T-cell (primary cell): ENCODE measurements at regions not wholly inside any gene's neighbourhood (a gene's known extent, or its start where the extent isn't known, plus 50 kb on each side); places are given as distances from the start of the nearest gene placed in this dataset.
A peak's percentile ranks its signal among the peaks of the same experiment; 100 is the strongest.

Experiments used
- ATAC-seq, 4 experiments: fragments of 200-7000 bp in 3 of 4; fragments of 150-1000 bp in 1 of 4; cut with Tn5 transposase; replicated peaks in 1 of 4; 1 replicate in 3 of 4; 2 replicates in 1 of 4; pipeline ENCODE4 v1.10.0; 2021; ENCODE audit warnings: moderate library complexity in 3 of 4, mild to moderate bottlenecking in 2 of 4, moderate number of reproducible peaks in 1 of 4
- CTCF ChIA-PET, 2 donors: fragments of 300-600 bp; sonication (Branson Sonifier 250); formaldehyde crosslinking; loops; one replicate each; lab custom pipeline; 2022; ENCODE audit warnings: antibody characterized with exemption in 2 of 2; lab: Charles Lee
- POLR2A ChIA-PET, 2 donors: fragments of 300-600 bp; sonication (Branson Sonifier 250); formaldehyde crosslinking; loops; one replicate each; lab custom pipeline; 2022; ENCODE audit warnings: antibody characterized with exemption in 2 of 2; lab: Charles Lee
- DNase-seq, 35 experiments: peaks; one replicate each; pipeline versions ENCODE4 v3.0.0 to v3.0.0-alpha.2; 2013 to 2023
- H3K27ac ChIP-seq: one replicate; pipeline ENCODE4 v1.5.1; 2013; ENCODE audit warnings: low read length
- H3K27me3 ChIP-seq, 2 experiments: replicated peaks in 1 of 2; 1 replicate in 1 of 2; 2 replicates in 1 of 2; pipeline versions ENCODE4 v1.6.1 to v1.7.0; 2013; ENCODE audit warnings: low read length in 1 of 2, mixed read lengths in 1 of 2; ENCODE audit not compliant: control insufficient read depth in 2 of 2, insufficient read depth in 2 of 2; ENCODE audit errors: extremely low read depth in 1 of 2
- H3K36me3 ChIP-seq, 2 donors: 1 replicate in 1 of 2; 2 replicates in 1 of 2; pipeline versions ENCODE4 v1.6.1 to v1.7.0; 2013; ENCODE audit warnings: low read length in 1 of 2; ENCODE audit not compliant: control insufficient read depth in 2 of 2, insufficient read depth in 1 of 2; ENCODE audit errors: extremely low read depth in 1 of 2
- H3K4me1 ChIP-seq, 2 experiments: 1 replicate in 1 of 2; 2 replicates in 1 of 2; pipeline versions ENCODE4 v1.6.1 to v1.7.0; 2013; ENCODE audit warnings: low read length in 2 of 2, mixed read lengths in 1 of 2; ENCODE audit not compliant: insufficient read depth in 2 of 2, control insufficient read depth in 1 of 2; ENCODE audit errors: extremely low read depth in 1 of 2
- H3K4me3 ChIP-seq, 2 donors: 1 replicate in 1 of 2; 2 replicates in 1 of 2; pipeline versions ENCODE4 v1.5.1 to v1.7.0; 2013; ENCODE audit warnings: mild to moderate bottlenecking in 2 of 2, low read length in 1 of 2, moderate library complexity in 1 of 2; ENCODE audit not compliant: control insufficient read depth in 1 of 2; ENCODE audit errors: extremely low read depth in 1 of 2
- H3K9me3 ChIP-seq: 2 replicates; pipeline ENCODE4 v1.7.0; 2013
- H3K27ac Mint-ChIP-seq, 2 donors: one replicate each; pipeline ENCODE4 v1.8.0; 2020 to 2021; ENCODE audit warnings: mild to moderate bottlenecking in 2 of 2, mixed read lengths in 2 of 2
- H3K27me3 Mint-ChIP-seq, 2 donors: one replicate each; pipeline ENCODE4 v1.8.0; 2021 to 2022; ENCODE audit warnings: mixed read lengths in 2 of 2
- H3K36me3 Mint-ChIP-seq: one replicate; pipeline ENCODE4 v1.8.0; 2021; ENCODE audit warnings: mixed read lengths
- H3K4me1 Mint-ChIP-seq, 3 donors: one replicate each; pipeline ENCODE4 v1.8.0; 2020 to 2022; ENCODE audit warnings: mixed read lengths in 3 of 3, mild to moderate bottlenecking in 1 of 3
- H3K4me3 Mint-ChIP-seq, 3 donors: one replicate each; pipeline ENCODE4 v1.8.0; 2020 to 2022; ENCODE audit warnings: mild to moderate bottlenecking in 3 of 3, mixed read lengths in 3 of 3, moderate library complexity in 3 of 3
- H3K9me3 Mint-ChIP-seq, 3 donors: one replicate each; pipeline ENCODE4 v1.8.0; 2020 to 2022; ENCODE audit warnings: mixed read lengths in 3 of 3
- WGBS: methylation state at CpG from one replicate; pipeline ENCODE4 v1.1.5; 2013; ENCODE audit warnings: missing lambda C conversion rate; ENCODE audit not compliant: insufficient coverage; 5-methylcytosine and 5-hydroxymethylcytosine counted together

DNA sequence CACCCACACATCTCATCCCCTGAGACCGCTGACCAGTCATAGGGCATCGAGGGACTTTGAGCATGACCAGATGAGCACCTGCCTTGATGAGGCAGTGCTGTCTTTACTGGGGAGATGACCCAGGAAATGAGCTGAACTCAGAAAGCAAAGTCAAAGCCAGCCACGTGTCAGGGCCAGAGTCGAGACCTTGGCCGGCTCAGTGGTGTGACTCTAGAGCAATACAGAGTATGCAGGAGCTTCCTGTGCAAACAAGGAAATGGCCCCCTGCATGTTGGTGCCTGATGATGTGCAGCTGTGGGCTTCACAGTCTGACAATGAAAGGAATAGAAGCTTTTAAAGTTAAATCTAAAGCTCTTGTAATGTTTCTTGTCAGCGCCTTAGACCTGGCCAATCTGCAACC, 332.9 kb downstream of the PCNX1 start:
- Mint-ChIP-seq H3K9me3 (no peaks in the 10 kb centered on the region), H3K4me3 (no peak overlapping the region), H3K36me3 (no peaks in the 10 kb centered on the region), H3K27me3 (no peaks in the 10 kb centered on the region), H3K27ac (no peak overlapping the region), H3K4me1 (peaks cover 6 to 20% (median 8%) of the 10 kb centered on the region in 3 donors)
- no peaks in the 10 kb centered on the region for H3K36me3 ChIP-seq
- no peaks in the 10 kb centered on the region for H3K27me3 ChIP-seq
- peaks cover 0 to 4% of the 10 kb centered on the region in 2 experiments for H3K4me1 ChIP-seq
- H3K27ac ChIP-seq = no peak overlapping the region
- 52% methylated on average over 5 of the region's 6 CpGs for WGBS
- no peaks in the 10 kb centered on the region for H3K9me3 ChIP-seq
- DNase-seq (no peak), ATAC-seq (no peak)
- ChIA-PET POLR2A (no interaction called here), CTCF (no interaction called here)
- H3K4me3 ChIP-seq = no peak overlapping the region

DNA sequence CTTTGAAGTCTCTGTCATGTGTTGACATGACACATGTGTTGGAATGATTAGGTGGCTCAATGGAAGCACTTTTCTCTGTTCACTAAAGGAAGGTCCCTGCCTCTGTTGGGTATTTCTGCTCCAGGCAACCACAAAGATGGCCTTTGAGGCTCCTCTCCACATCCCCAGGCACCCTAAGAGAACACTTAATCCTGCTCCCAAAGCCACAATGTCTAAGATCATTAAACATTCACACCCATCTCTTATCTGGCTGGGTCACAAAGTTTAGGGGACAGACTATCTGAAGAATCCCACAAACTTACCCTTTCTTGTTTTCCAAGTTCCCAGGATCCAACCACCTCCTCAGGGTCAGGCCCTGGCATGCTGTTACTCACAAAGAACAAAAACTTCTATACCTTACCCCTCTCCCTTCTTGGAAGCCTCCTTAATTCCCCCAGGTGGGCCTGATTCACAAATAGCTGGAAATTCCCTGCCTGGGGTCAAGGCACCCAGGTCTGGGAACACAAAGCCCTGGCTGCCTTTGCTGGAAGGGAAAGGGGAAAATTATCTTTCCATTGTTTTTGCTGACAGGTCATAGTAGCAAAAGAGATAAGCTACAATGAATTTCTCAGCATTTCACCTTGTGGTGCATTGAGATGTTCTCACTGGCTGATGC, 333.7 kb downstream of the PCNX1 start:
- DNase-seq (no peak), ATAC-seq (no peak)
- peaks cover 15 to 27% (median 17%) of the 10 kb centered on the region in 3 donors for H3K4me1 Mint-ChIP-seq
- H3K9me3 Mint-ChIP-seq = no peaks in the 10 kb centered on the region
- Histone ChIP-seq H3K27ac (no peak overlapping the region), H3K36me3 (no peaks in the 10 kb centered on the region), H3K4me1 (peaks cover 2 to 11% of the 10 kb centered on the region in 2 experiments), H3K27me3 (no peaks in the 10 kb centered on the region), H3K4me3 (no peak overlapping the region), H3K9me3 (no peaks in the 10 kb centered on the region)
- H3K27me3 Mint-ChIP-seq = no peaks in the 10 kb centered on the region
- H3K36me3 Mint-ChIP-seq = no peaks in the 10 kb centered on the region
- POLR2A ChIA-PET = no interaction called here
- CTCF ChIA-PET = interaction anchor here in 1 of 2 donors (0.6 kb wide), 1 partner anchor 216 kb away, joined by 3 read pairs; no protein-coding TSS in a partner anchor
- H3K4me3 Mint-ChIP-seq = no peak overlapping the region
- H3K27ac Mint-ChIP-seq = no peak overlapping the region

DNA sequence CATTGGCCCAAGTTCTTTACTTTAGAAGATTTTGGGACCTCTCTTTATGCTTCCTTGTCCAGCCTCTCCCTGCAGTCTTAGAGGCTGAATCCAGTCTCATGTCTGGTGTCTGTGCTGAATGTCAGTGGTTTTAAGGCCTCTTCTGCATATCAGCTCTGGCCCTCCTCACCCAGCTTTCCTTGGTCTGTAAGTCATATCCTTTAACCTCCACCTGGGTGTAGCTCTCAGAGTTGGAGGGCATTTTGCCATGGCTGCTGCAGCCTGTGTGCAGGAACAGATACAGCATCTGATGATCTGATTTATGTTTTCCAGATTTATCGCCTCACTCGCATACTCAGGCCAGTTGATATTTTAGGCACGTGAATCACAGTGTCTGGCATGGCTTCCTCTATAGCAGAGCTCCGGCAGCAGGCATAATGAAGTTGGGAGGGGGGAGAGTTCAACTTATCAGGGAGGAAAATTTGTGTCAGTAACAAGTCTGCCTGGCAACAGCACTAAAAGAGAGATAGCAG, 335.0 kb downstream of the PCNX1 start:
- H3K27ac ChIP-seq = no peak overlapping the region
- H3K4me1 ChIP-seq = peaks cover 7 to 23% of the 10 kb centered on the region in 2 experiments
- ChIA-PET CTCF (no interaction called here), POLR2A (no interaction called here)
- Mint-ChIP-seq H3K4me3 (no peak overlapping the region), H3K27ac (no peak overlapping the region), H3K27me3 (no peaks in the 10 kb centered on the region), H3K36me3 (peaks cover 3% of the 10 kb centered on the region), H3K9me3 (peaks cover 0 to 3% (median under 1%) of the 10 kb centered on the region in 3 donors), H3K4me1 (peaks cover 28 to 40% (median 30%) of the 10 kb centered on the region in 3 donors)
- ATAC-seq = no peak
- H3K36me3 ChIP-seq = no peaks in the 10 kb centered on the region
- WGBS = 90% methylated on average over 3 of the region's 4 CpGs
- H3K27me3 ChIP-seq = no peaks in the 10 kb centered on the region
- no peaks in the 10 kb centered on the region for H3K9me3 ChIP-seq
- no peak overlapping the region for H3K4me3 ChIP-seq
- DNase-seq = no peak

DNA sequence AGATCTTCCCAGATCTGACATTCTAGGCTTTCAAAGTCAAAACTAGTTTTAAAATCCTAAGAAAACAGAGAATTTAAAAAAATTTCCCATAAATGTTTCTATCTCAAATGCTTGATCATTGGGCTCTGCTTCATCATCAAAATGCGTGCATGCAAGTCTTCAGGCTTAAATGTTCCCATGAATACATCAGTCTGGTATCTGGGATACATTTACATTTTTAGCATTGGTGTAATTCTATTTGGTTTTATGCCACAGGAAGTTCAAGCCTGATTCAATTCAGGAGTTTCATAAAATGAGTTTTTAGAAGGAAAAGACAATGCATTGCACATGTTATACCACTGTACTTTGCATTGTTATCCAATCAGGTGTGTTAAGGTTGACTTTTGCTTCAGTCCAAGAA, 336.4 kb downstream of the PCNX1 start:
- H3K4me3 ChIP-seq = no peak overlapping the region
- no peak for ATAC-seq
- no CpG with 5 or more reads among the region's 1 CpG for WGBS
- H3K4me1 Mint-ChIP-seq = peaks cover 35 to 51% (median 38%) of the 10 kb centered on the region in 3 donors
- no peak overlapping the region for H3K27ac ChIP-seq
- peaks cover 0 to 12% (median 7%) of the 10 kb centered on the region in 3 donors for H3K9me3 Mint-ChIP-seq
- peaks cover 10% of the 10 kb centered on the region for H3K36me3 Mint-ChIP-seq
- H3K4me3 Mint-ChIP-seq = no peak overlapping the region
- H3K27me3 ChIP-seq = no peaks in the 10 kb centered on the region
- no peaks in the 10 kb centered on the region for H3K27me3 Mint-ChIP-seq
- no peaks in the 10 kb centered on the region for H3K9me3 ChIP-seq
- no peaks in the 10 kb centered on the region for H3K36me3 ChIP-seq
- ChIA-PET CTCF (no interaction called here), POLR2A (no interaction called here)
- DNase-seq = no peak
- no peak overlapping the region for H3K27ac Mint-ChIP-seq
- peaks cover 7 to 23% of the 10 kb centered on the region in 2 experiments for H3K4me1 ChIP-seq

DNA sequence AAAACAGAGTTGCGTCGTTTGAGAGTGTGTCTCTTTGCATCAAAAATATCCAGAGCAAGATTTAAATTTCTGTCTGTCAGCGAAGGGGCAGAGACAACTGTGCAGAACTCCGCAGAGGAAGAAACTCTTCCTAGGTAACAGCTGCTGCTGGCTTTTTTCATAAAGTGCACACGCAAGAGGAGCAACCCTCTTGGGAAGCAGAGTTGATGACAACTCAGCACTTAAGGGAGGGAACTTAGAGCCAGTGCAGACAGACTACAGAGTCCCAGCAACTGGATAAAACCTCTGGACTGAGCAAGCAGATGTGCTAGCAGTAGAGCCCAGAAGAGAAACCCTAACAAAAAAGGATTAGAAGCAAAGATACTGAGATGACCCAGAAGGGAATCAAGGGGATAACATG, 337.1 kb downstream of the PCNX1 start:
- DNase-seq (no peak), ATAC-seq (no peak)
- WGBS = 97% methylated on average over 5 of the region's 5 CpGs
- H3K4me1 ChIP-seq = peaks cover 7 to 23% of the 10 kb centered on the region in 2 experiments
- ChIA-PET CTCF (no interaction called here), POLR2A (no interaction called here)
- no peak overlapping the region for H3K4me3 ChIP-seq
- Mint-ChIP-seq H3K27me3 (no peaks in the 10 kb centered on the region), H3K27ac (no peak overlapping the region), H3K4me1 (peaks cover 35 to 51% (median 38%) of the 10 kb centered on the region in 3 donors), H3K9me3 (peaks cover 0 to 12% (median 7%) of the 10 kb centered on the region in 3 donors), H3K36me3 (peaks cover 10% of the 10 kb centered on the region), H3K4me3 (no peak overlapping the region)
- no peak overlapping the region for H3K27ac ChIP-seq
- no peaks in the 10 kb centered on the region for H3K36me3 ChIP-seq
- H3K9me3 ChIP-seq = no peaks in the 10 kb centered on the region
- H3K27me3 ChIP-seq = no peaks in the 10 kb centered on the region

DNA sequence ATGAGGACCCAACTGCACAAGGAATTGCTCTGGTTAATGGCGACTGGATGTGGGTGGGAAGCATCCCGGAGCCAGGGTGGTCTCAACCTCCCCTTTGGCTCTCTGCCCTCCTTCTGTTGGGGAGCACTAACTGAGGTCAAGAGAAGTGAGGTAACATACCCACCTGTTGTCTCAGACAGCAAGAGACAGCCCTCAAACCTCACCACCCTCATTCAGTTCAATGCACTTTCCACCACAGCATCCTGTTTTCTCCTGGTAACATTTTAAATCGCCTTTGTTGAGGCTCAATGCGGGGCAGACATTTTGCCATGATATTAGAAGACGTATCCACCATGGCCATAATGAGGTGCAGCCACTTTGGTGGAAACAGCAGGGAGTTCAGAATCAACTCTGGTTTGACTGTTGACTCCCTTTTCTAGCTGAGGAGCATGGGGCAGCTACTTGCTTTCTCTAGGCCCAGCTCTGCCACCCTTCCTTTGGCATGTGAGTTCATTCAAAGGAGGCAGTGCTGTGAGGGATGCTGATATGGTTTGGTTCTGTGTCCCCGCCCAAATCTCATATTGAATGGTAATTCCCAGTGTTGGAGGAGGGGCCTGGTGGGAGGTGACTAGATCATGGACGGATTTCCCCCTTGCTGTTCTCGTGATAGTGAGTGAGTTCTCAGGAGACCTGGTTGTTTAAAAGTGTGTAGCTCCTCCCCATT, 338.6 kb downstream of the PCNX1 start:
- H3K36me3 ChIP-seq = no peaks in the 10 kb centered on the region

More for the DNA sequence above, 338.6 kb downstream of the PCNX1 start:
- DNase-seq (peak in 3 of 35 experiments; percentile 5 to 19 (median 10)), ATAC-seq (peak; percentile 60 to 81 (median 68))
- Histone ChIP-seq H3K27ac (peak overlapping the region; percentile 35), H3K27me3 (no peaks in the 10 kb centered on the region), H3K4me3 (no peak overlapping the region), H3K4me1 (peaks cover 10 to 20% of the 10 kb centered on the region in 2 experiments), H3K9me3 (no peaks in the 10 kb centered on the region)
- peaks cover 10% of the 10 kb centered on the region for H3K36me3 Mint-ChIP-seq
- peaks cover 32 to 52% (median 38%) of the 10 kb centered on the region in 3 donors for H3K4me1 Mint-ChIP-seq
- H3K27ac Mint-ChIP-seq = peak overlapping the region; percentile 79 to 89
- ChIA-PET POLR2A (interaction anchor here in 1 of 2 donors (0.6 kb wide), 1 partner anchor 26 kb away, joined by 3 read pairs; no protein-coding TSS in a partner anchor), CTCF (no interaction called here)
- peaks cover 0 to 12% (median 7%) of the 10 kb centered on the region in 3 donors for H3K9me3 Mint-ChIP-seq
- 66% methylated on average over 4 of the region's 8 CpGs for WGBS
- no peaks in the 10 kb centered on the region for H3K27me3 Mint-ChIP-seq
- H3K4me3 Mint-ChIP-seq = peak overlapping the region in 1 of 3 donors; percentile 46
